ENCODE measurements at regions not wholly inside any gene's neighbourhood (a gene's known extent, or its start where the extent isn't known, plus 50 kb on each side); places are given as distances from the start of the nearest gene placed in this dataset.

DNA sequence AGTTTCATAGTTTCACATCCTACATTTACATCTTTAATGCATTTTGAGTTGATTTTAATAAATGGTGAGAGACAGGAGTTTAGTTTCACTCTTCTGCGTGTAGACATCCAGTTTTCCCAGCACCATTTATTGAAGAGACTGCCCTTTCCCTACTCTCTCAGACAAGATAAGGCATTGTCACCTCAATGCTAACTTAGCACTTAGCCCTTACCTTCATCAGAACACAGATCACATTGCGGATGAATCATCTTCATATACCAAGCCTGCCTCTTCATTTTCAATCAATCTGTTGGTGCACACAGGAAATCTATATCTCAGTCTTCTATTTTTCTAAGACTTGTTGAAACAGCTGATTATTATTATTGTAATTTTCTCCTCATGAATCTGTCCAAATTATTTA, 396.6 kb upstream of the NBEA start:
- Mint-ChIP-seq H3K4me1 (no peaks in the 10 kb centered on the region), H3K4me3 (no peak overlapping the region), H3K9me3 (ENCODE audit: insufficient read depth) (no peaks in the 10 kb centered on the region), H3K27ac (no peak overlapping the region), H3K27me3 (no peaks in the 10 kb centered on the region)
- Histone ChIP-seq H3K36me3 (replicated peaks in 1 of 2; ENCODE audit: control extremely low read depth in 1 of 2, control insufficient read depth in 1 of 2, extremely low read depth in 1 of 2, insufficient read depth in 2 of 2, low read length in 1 of 2) (no peaks in the 10 kb centered on the region), H3K27ac (ENCODE audit: low read length in 2 of 2) (no peak overlapping the region), H3K9ac (ENCODE audit: low read length) (no peak overlapping the region), H2AFZ (ENCODE audit: insufficient read depth, low read depth, low read length, poor library complexity, severe bottlenecking) (no peak overlapping the region), H3K4me3 (ENCODE audit: control extremely low read depth in 1 of 5, extremely low read depth in 1 of 5, insufficient read depth in 1 of 5, low read depth in 2 of 5, low read length in 4 of 5) (no peak overlapping the region), H4K20me1 (ENCODE audit: control insufficient read depth, insufficient read depth, low read length, poor library complexity, severe bottlenecking) (no peaks in the 10 kb centered on the region), H3K27me3 (replicated peaks in 1 of 4; ENCODE audit: control extremely low read depth in 1 of 4, control insufficient read depth in 3 of 4, insufficient read depth in 4 of 4, low read length in 3 of 4) (no peaks in the 10 kb centered on the region), H3K4me2 (replicated peaks; ENCODE audit: low read depth, low read length, poor library complexity, severe bottlenecking) (no peak overlapping the region), H3K9me3 (ENCODE audit: control extremely low read depth in 1 of 3, control insufficient read depth in 2 of 3, insufficient read depth in 1 of 3, low read length in 2 of 3) (no peaks in the 10 kb centered on the region), H3K79me2 (ENCODE audit: control insufficient read depth, insufficient read depth, low read length) (no peaks in the 10 kb centered on the region), H3K4me1 (ENCODE audit: control insufficient read depth in 2 of 2, insufficient read depth in 2 of 2, low read length in 2 of 2) (no peaks in the 10 kb centered on the region)
- CTCF ChIA-PET, result no interaction called here
- intact Hi-C loops (cut with micrococcal nuclease), result no loop called here
- POLR2A ChIA-PET, result no interaction called here
- DNase-seq (no peak), ATAC-seq (ENCODE audit: low read depth) (no peak)
- no peak for TF ChIP-seq EZH2 (IDR thresholded peaks at IDR 0.05; ENCODE audit: borderline replicate concordance, insufficient read depth, low read depth, low read length, poor library complexity, severe bottlenecking)
- TF ChIP-seq CTCF (IDR thresholded peaks at IDR 0.05), result no peak
- 90% methylated on average over 2 of the region's 2 CpGs for WGBS (ENCODE audit: insufficient coverage)

- CTCF ChIA-PET, result interaction anchor here (0.7 kb wide), 1 partner anchor 39 kb away, joined by 3 read pairs; no protein-coding TSS in a partner anchor
- Histone ChIP-seq H3K4me1 (ENCODE audit: control insufficient read depth in 2 of 2, insufficient read depth in 2 of 2, low read length in 2 of 2) (no peaks in the 10 kb centered on the region), H3K27me3 (replicated peaks in 1 of 4; ENCODE audit: control extremely low read depth in 1 of 4, control insufficient read depth in 3 of 4, insufficient read depth in 4 of 4, low read length in 3 of 4) (no peaks in the 10 kb centered on the region), H3K9me3 (ENCODE audit: control extremely low read depth in 1 of 3, control insufficient read depth in 2 of 3, insufficient read depth in 1 of 3, low read length in 2 of 3) (no peaks in the 10 kb centered on the region), H2AFZ (ENCODE audit: insufficient read depth, low read depth, low read length, poor library complexity, severe bottlenecking) (no peak overlapping the region), H3K4me2 (replicated peaks; ENCODE audit: low read depth, low read length, poor library complexity, severe bottlenecking) (no peak overlapping the region), H3K36me3 (replicated peaks in 1 of 2; ENCODE audit: control extremely low read depth in 1 of 2, control insufficient read depth in 1 of 2, extremely low read depth in 1 of 2, insufficient read depth in 2 of 2, low read length in 1 of 2) (no peaks in the 10 kb centered on the region), H3K27ac (ENCODE audit: low read length in 2 of 2) (no peak overlapping the region), H3K79me2 (ENCODE audit: control insufficient read depth, insufficient read depth, low read length) (no peaks in the 10 kb centered on the region), H4K20me1 (ENCODE audit: control insufficient read depth, insufficient read depth, low read length, poor library complexity, severe bottlenecking) (no peaks in the 10 kb centered on the region), H3K4me3 (ENCODE audit: control extremely low read depth in 1 of 5, extremely low read depth in 1 of 5, insufficient read depth in 1 of 5, low read depth in 2 of 5, low read length in 4 of 5) (no peak overlapping the region), H3K9ac (ENCODE audit: low read length) (no peak overlapping the region)
- Mint-ChIP-seq H3K4me1 (no peaks in the 10 kb centered on the region), H3K27me3 (no peaks in the 10 kb centered on the region), H3K9me3 (ENCODE audit: insufficient read depth) (no peaks in the 10 kb centered on the region), H3K27ac (no peak overlapping the region), H3K4me3 (no peak overlapping the region)
- no peak for ATAC-seq (ENCODE audit: low read depth)
- TF ChIP-seq CTCF (IDR thresholded peaks at IDR 0.05) (no peak), EZH2 (IDR thresholded peaks at IDR 0.05; ENCODE audit: borderline replicate concordance, insufficient read depth, low read depth, low read length, poor library complexity, severe bottlenecking) (no peak)
- no peak for DNase-seq
- 58% methylated on average over 4 of the region's 5 CpGs for WGBS (ENCODE audit: insufficient coverage)
- POLR2A ChIA-PET, result no interaction called here
- intact Hi-C loops (cut with micrococcal nuclease), result no loop called here
Measured at GRCh38 chr13:34546344-34547250, 395.5 kb upstream of the NBEA start.
